Urothelium cell line (cell line): ENCODE measurements at regions not wholly inside any gene's neighbourhood (a gene's known extent, or its start where the extent isn't known, plus 50 kb on each side); places are given as distances from the start of the nearest gene placed in this dataset.
"Not testable (repeated sequence)": the region's sequence is repeated elsewhere in the genome, so short reads cannot be mapped to it uniquely, and the experiment has no call there.

Experiments used
- DNase-seq: peaks from one replicate; pipeline ENCODE4 v3.0.0; 2011; ENCODE audit warnings: low spot score, mixed read lengths
- FAIRE-seq: peaks from 2 replicates; lab custom pipeline; 2011; peaks lifted over from hg19 to GRCh38; lab: Jason Lieb, UNC

GRCh38 chr6:50992704-50993625 lies 174.3 kb downstream of the TFAP2B start:
- FAIRE-seq = no peak
- no peak for DNase-seq

- FAIRE-seq = no peak
Observed at GRCh38 chr6:50993941-50994720, 175.5 kb downstream of the TFAP2B start.

GRCh38 chr6:50995036-50995435 lies 176.4 kb downstream of the TFAP2B start:
- no peak for DNase-seq
- no peak for FAIRE-seq

More at GRCh38 chr6:50993941-50994720, 175.5 kb downstream of the TFAP2B start:
- DNase-seq = no peak

GRCh38 chr6:50998905-50999304 lies 180.2 kb downstream of the TFAP2B start:
- DNase-seq (no peak), FAIRE-seq (no peak)

GRCh38 chr6:51001399-51001798 lies 182.7 kb downstream of the TFAP2B start:
- FAIRE-seq (no peak), DNase-seq (no peak)

GRCh38 chr6:51004380-51004779 lies 185.7 kb downstream of the TFAP2B start:
- FAIRE-seq = no peak
- no peak for DNase-seq

GRCh38 chr6:51005779-51006178 lies 187.1 kb downstream of the TFAP2B start:
- DNase-seq = no peak
- FAIRE-seq = no peak

GRCh38 chr6:51007237-51007636 lies 188.6 kb downstream of the TFAP2B start:
- FAIRE-seq (no peak), DNase-seq (no peak)

GRCh38 chr6:51008693-51009092 lies 190.0 kb downstream of the TFAP2B start:
- FAIRE-seq, DNase-seq: not testable (repeated sequence)

GRCh38 chr6:51013376-51013775 lies 194.7 kb downstream of the TFAP2B start:
- FAIRE-seq (no peak), DNase-seq (no peak)

- DNase-seq = no peak
- FAIRE-seq = no peak
Observed at GRCh38 chr6:51015394-51015793, 196.7 kb downstream of the TFAP2B start.

- FAIRE-seq (no peak), DNase-seq (no peak)
Observed at GRCh38 chr6:51016489-51016888, 197.8 kb downstream of the TFAP2B start.

- FAIRE-seq = no peak
Observed at GRCh38 chr6:51019806-51020205, 201.1 kb downstream of the TFAP2B start.

GRCh38 chr6:51021171-51021570 lies 202.5 kb downstream of the TFAP2B start:
- FAIRE-seq (peak; percentile 27), DNase-seq (no peak)

More at GRCh38 chr6:51019806-51020205, 201.1 kb downstream of the TFAP2B start:
- no peak for DNase-seq

- no peak for FAIRE-seq
- no peak for DNase-seq
Observed at GRCh38 chr6:51024126-51024525, 205.5 kb downstream of the TFAP2B start.

GRCh38 chr6:51025082-51025777 lies 206.6 kb downstream of the TFAP2B start:
- FAIRE-seq (peak; percentile 82), DNase-seq (peak; percentile 70)

GRCh38 chr6:51027283-51028065 lies 208.8 kb downstream of the TFAP2B start:
- DNase-seq (no peak), FAIRE-seq (no peak)

- DNase-seq (peak; percentile 37), FAIRE-seq (no peak)
Observed at GRCh38 chr6:51028276-51028675, 209.6 kb downstream of the TFAP2B start.

GRCh38 chr6:51029561-51029960 lies 210.9 kb downstream of the TFAP2B start:
- DNase-seq (no peak), FAIRE-seq (no peak)

- DNase-seq (no peak), FAIRE-seq (no peak)
Observed at GRCh38 chr6:51045548-51045947, 226.9 kb downstream of the TFAP2B start.
